K562 (cell line): ENCODE measurements at regions not wholly inside any gene's neighbourhood (a gene's known extent, or its start where the extent isn't known, plus 50 kb on each side); places are given as distances from the start of the nearest gene placed in this dataset.

Experiments
- C11orf30 ChIP-seq: fragments of 450-650 bp; IDR thresholded peaks from 2 replicates; pipeline ENCODE4 v1.6.1; 2016; ENCODE audit warnings: low read depth, mild to moderate bottlenecking
- NFXL1 ChIP-seq: fragments of 450-650 bp; formaldehyde crosslinking; IDR thresholded peaks from 2 replicates; pipeline ENCODE4 v1.4.0; 2021; ENCODE audit warnings: mild to moderate bottlenecking
- NRF1 ChIP-seq, 2 experiments: fragments of 450-650 bp; IDR thresholded peaks in 1 of 2; conservative IDR thresholded peaks in 1 of 2; 2 replicates each; pipeline ENCODE4 v1.6.1; 2014; ENCODE audit warnings: mild to moderate bottlenecking in 2 of 2
- RBM39 ChIP-seq: fragments of 200-400 bp; formaldehyde crosslinking; optimal IDR thresholded peaks from 2 replicates; pipeline ENCODE3; 2018; ENCODE audit warnings: low read depth, low read length
- ZBTB17 ChIP-seq: fragments of 450-650 bp; formaldehyde crosslinking; IDR thresholded peaks from 2 replicates; pipeline ENCODE4 v1.4.0; 2020; ENCODE audit warnings: mild to moderate bottlenecking
- TF ChIP-seq, protein P1 (sequence below): fragments of 450-650 bp; conservative IDR thresholded peaks from 2 replicates; pipeline ENCODE4 v1.6.1; 2016; ENCODE audit warnings: missing genetic modification characterization, low read depth, mild to moderate bottlenecking, control low read depth, missing compliant biosample characterization
- TF ChIP-seq, protein P2 (sequence below): fragments of 450-650 bp; IDR thresholded peaks from 2 replicates; pipeline ENCODE4 v1.6.1; 2017; ENCODE audit warnings: antibody characterized with exemption, mild to moderate bottlenecking
- TF ChIP-seq, protein P3 (sequence below): IDR thresholded peaks from 2 replicates; pipeline ENCODE4 v1.6.1; 2012; ENCODE audit warnings: low read depth, low read length, improper control_type of control experiment, borderline replicate concordance
- TF ChIP-seq, protein P4 (sequence below): fragments of 450-650 bp; IDR thresholded peaks from one replicate; pipeline ENCODE4 v1.6.1; 2018; ENCODE audit warnings: mild to moderate bottlenecking, moderate library complexity; ENCODE audit not compliant: partially characterized antibody
- TF ChIP-seq, protein P5 (sequence below): fragments of 250-450 bp; sonication (Bioruptor Pico); IDR thresholded peaks from 2 replicates; pipeline ENCODE4 v1.4.0; 2020; ENCODE audit warnings: mild to moderate bottlenecking
- TF ChIP-seq, protein P6 (sequence below), 2 experiments: fragments of 450-650 bp; IDR thresholded peaks; 2 replicates each; pipeline ENCODE4 v1.6.1; 2018; ENCODE audit warnings: mild to moderate bottlenecking in 2 of 2, low read depth in 1 of 2; ENCODE audit not compliant: partially characterized antibody in 2 of 2

DNA sequence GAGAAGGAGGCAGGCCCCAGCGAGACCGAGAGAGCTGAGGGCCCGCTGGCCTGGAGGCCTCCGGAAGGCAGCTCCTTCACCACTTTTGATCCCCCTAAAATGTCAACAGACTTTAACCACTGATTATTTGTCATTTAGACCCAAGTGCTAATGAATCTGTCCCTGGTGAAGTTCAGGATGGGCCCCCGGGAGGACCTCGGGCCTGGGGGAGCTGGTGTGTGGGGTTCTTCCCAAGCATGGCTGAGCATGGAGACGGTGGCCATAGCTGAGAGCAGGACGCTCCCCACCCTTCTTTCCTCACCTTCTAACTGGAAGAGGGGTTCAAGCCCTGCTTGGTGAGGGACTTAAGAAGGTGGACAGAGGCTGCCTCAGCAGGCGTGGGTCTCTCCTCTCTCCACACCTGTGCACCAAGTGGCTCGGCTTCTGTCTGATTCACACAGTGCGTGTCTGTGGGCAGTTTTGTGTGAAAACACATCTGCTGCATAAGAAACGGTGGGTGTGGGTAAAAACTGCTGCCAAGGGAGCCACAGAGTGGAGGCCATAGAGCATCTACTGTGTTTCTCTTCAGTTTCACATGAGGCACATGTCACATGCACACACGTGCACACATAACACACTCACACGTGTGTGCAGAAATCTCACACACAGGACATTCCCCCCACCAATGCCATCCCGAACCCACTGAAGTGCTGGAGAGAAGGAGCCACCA lies 53.5 kb upstream of the VIPR2 start (continued):
- TF ChIP-seq, protein P1, sequence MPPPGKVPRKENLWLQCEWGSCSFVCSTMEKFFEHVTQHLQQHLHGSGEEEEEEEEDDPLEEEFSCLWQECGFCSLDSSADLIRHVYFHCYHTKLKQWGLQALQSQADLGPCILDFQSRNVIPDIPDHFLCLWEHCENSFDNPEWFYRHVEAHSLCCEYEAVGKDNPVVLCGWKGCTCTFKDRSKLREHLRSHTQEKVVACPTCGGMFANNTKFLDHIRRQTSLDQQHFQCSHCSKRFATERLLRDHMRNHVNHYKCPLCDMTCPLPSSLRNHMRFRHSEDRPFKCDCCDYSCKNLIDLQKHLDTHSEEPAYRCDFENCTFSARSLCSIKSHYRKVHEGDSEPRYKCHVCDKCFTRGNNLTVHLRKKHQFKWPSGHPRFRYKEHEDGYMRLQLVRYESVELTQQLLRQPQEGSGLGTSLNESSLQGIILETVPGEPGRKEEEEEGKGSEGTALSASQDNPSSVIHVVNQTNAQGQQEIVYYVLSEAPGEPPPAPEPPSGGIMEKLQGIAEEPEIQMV (tag) = no peak
- peak; percentile 18; the same call in 1 of the 2 replicates for TF ChIP-seq ZBTB17 (CRISPR knock-in tag)
- TF ChIP-seq, protein P2, sequence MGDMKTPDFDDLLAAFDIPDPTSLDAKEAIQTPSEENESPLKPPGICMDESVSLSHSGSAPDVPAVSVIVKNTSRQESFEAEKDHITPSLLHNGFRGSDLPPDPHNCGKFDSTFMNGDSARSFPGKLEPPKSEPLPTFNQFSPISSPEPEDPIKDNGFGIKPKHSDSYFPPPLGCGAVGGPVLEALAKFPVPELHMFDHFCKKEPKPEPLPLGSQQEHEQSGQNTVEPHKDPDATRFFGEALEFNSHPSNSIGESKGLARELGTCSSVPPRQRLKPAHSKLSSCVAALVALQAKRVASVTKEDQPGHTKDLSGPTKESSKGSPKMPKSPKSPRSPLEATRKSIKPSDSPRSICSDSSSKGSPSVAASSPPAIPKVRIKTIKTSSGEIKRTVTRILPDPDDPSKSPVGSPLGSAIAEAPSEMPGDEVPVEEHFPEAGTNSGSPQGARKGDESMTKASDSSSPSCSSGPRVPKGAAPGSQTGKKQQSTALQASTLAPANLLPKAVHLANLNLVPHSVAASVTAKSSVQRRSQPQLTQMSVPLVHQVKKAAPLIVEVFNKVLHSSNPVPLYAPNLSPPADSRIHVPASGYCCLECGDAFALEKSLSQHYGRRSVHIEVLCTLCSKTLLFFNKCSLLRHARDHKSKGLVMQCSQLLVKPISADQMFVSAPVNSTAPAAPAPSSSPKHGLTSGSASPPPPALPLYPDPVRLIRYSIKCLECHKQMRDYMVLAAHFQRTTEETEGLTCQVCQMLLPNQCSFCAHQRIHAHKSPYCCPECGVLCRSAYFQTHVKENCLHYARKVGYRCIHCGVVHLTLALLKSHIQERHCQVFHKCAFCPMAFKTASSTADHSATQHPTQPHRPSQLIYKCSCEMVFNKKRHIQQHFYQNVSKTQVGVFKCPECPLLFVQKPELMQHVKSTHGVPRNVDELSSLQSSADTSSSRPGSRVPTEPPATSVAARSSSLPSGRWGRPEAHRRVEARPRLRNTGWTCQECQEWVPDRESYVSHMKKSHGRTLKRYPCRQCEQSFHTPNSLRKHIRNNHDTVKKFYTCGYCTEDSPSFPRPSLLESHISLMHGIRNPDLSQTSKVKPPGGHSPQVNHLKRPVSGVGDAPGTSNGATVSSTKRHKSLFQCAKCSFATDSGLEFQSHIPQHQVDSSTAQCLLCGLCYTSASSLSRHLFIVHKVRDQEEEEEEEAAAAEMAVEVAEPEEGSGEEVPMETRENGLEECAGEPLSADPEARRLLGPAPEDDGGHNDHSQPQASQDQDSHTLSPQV = peak; percentile 8; the same call in 1 of the 2 replicates
- no peak for TF ChIP-seq NFXL1 (CRISPR knock-in tag)
- TF ChIP-seq, protein P3, sequence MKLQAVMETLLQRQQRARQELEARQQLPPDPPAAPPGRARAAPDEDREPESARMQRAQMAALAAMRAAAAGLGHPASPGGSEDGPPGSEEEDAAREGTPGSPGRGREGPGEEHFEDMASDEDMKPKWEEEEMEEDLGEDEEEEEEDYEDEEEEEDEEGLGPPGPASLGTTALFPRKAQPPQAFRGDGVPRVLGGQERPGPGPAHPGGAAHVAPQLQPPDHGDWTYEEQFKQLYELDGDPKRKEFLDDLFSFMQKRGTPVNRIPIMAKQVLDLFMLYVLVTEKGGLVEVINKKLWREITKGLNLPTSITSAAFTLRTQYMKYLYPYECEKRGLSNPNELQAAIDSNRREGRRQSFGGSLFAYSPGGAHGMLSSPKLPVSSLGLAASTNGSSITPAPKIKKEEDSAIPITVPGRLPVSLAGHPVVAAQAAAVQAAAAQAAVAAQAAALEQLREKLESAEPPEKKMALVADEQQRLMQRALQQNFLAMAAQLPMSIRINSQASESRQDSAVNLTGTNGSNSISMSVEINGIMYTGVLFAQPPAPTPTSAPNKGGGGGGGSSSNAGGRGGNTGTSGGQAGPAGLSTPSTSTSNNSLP = no peak
- TF ChIP-seq, protein P4, sequence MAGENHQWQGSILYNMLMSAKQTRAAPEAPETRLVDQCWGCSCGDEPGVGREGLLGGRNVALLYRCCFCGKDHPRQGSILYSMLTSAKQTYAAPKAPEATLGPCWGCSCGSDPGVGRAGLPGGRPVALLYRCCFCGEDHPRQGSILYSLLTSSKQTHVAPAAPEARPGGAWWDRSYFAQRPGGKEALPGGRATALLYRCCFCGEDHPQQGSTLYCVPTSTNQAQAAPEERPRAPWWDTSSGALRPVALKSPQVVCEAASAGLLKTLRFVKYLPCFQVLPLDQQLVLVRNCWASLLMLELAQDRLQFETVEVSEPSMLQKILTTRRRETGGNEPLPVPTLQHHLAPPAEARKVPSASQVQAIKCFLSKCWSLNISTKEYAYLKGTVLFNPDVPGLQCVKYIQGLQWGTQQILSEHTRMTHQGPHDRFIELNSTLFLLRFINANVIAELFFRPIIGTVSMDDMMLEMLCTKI = no peak
- TF ChIP-seq RBM39 = no peak
- TF ChIP-seq, protein P5, sequence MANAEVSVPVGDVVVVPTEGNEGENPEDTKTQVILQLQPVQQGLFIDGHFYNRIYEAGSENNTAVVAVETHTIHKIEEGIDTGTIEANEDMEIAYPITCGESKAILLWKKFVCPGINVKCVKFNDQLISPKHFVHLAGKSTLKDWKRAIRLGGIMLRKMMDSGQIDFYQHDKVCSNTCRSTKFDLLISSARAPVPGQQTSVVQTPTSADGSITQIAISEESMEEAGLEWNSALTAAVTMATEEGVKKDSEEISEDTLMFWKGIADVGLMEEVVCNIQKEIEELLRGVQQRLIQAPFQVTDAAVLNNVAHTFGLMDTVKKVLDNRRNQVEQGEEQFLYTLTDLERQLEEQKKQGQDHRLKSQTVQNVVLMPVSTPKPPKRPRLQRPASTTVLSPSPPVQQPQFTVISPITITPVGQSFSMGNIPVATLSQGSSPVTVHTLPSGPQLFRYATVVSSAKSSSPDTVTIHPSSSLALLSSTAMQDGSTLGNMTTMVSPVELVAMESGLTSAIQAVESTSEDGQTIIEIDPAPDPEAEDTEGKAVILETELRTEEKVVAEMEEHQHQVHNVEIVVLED (CRISPR knock-in tag) = no peak; the same call in 1 of the 2 replicates
- TF ChIP-seq, protein P6, sequence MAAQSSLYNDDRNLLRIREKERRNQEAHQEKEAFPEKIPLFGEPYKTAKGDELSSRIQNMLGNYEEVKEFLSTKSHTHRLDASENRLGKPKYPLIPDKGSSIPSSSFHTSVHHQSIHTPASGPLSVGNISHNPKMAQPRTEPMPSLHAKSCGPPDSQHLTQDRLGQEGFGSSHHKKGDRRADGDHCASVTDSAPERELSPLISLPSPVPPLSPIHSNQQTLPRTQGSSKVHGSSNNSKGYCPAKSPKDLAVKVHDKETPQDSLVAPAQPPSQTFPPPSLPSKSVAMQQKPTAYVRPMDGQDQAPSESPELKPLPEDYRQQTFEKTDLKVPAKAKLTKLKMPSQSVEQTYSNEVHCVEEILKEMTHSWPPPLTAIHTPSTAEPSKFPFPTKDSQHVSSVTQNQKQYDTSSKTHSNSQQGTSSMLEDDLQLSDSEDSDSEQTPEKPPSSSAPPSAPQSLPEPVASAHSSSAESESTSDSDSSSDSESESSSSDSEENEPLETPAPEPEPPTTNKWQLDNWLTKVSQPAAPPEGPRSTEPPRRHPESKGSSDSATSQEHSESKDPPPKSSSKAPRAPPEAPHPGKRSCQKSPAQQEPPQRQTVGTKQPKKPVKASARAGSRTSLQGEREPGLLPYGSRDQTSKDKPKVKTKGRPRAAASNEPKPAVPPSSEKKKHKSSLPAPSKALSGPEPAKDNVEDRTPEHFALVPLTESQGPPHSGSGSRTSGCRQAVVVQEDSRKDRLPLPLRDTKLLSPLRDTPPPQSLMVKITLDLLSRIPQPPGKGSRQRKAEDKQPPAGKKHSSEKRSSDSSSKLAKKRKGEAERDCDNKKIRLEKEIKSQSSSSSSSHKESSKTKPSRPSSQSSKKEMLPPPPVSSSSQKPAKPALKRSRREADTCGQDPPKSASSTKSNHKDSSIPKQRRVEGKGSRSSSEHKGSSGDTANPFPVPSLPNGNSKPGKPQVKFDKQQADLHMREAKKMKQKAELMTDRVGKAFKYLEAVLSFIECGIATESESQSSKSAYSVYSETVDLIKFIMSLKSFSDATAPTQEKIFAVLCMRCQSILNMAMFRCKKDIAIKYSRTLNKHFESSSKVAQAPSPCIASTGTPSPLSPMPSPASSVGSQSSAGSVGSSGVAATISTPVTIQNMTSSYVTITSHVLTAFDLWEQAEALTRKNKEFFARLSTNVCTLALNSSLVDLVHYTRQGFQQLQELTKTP (IDR thresholded peaks at IDR 0.05; ENCODE audit: low read depth in 1 of 2, partially characterized antibody in 2 of 2) = no peak
- no peak for TF ChIP-seq NRF1 (conservative IDR thresholded peaks at IDR 0.05 in 1 of 2, IDR thresholded peaks at IDR 0.05 in 1 of 2)
- TF ChIP-seq C11orf30 = no peak
